Body of pancreas (tissue), 4 donors: ENCODE measurements at regions not wholly inside any gene's neighbourhood (a gene's known extent, or its start where the extent isn't known, plus 50 kb on each side); places are given as distances from the start of the nearest gene placed in this dataset.

Experiments used
- CTCF ChIP-seq, 7 experiments: fragments of 450-650 bp in 4 of 7; fragments of 200-600 bp in 3 of 7; sonication (generic) in 3 of 7; IDR thresholded peaks; one replicate each; pipeline ENCODE4 v1.5.1; 2016 to 2019; ENCODE audit warnings: antibody characterized with exemption in 7 of 7
- POLR2A ChIP-seq, 3 donors: fragments of 450-650 bp; IDR thresholded peaks; one replicate each; pipeline ENCODE4 v1.6.1; 2016; ENCODE audit warnings: antibody characterized with exemption in 3 of 3, mild to moderate bottlenecking in 2 of 3

GRCh38 chr4:144862210-144862609 is 216.3 kb downstream of the HHIP start:
- no peak for TF ChIP-seq CTCF (IDR thresholded peaks at IDR 0.05)
- TF ChIP-seq POLR2A (IDR thresholded peaks at IDR 0.05), result no peak
